ENCODE measurements at regions not wholly inside any gene's neighbourhood (a gene's known extent, or its start where the extent isn't known, plus 50 kb on each side); places are given as distances from the start of the nearest gene placed in this dataset.

GRCh38 chr6:141048451-141048850 lies 1084.3 kb upstream of the GJE1 start (continued):
- TF ChIP-seq ZNF407 (IDR thresholded peaks at IDR 0.05; ENCODE audit: low read depth) = no peak
- TF ChIP-seq ELF1 (tag; IDR thresholded peaks at IDR 0.05) = no peak
- no peak for TF ChIP-seq GTF2F1 (IDR thresholded peaks at IDR 0.05; ENCODE audit: low read depth, low read length)
- no peak for TF ChIP-seq NFE2L1 (tag; IDR thresholded peaks at IDR 0.05; ENCODE audit: borderline replicate concordance, low read depth)
- TF ChIP-seq SRSF7 (optimal IDR thresholded peaks at IDR 0.05; ENCODE audit: low read depth, low read length) = no peak
- no peak for TF ChIP-seq ZNF76 (CRISPR knock-in tag; IDR thresholded peaks at IDR 0.05; ENCODE audit: borderline replicate concordance)
- no peak for TF ChIP-seq ZBTB40 (IDR thresholded peaks at IDR 0.05)
- no peak for TF ChIP-seq ZBTB40 (CRISPR knock-in tag; IDR thresholded peaks at IDR 0.05)
- TF ChIP-seq POU5F1 (IDR thresholded peaks at IDR 0.05; ENCODE audit: borderline replicate concordance, low read depth, low read length, partially characterized antibody) = no peak
- no peak for TF ChIP-seq MNT (conservative IDR thresholded peaks at IDR 0.05)

All from K562 (cell line).